ENCODE measurements at regions not wholly inside any gene's neighbourhood (a gene's known extent, or its start where the extent isn't known, plus 50 kb on each side); places are given as distances from the start of the nearest gene placed in this dataset.

DNA sequence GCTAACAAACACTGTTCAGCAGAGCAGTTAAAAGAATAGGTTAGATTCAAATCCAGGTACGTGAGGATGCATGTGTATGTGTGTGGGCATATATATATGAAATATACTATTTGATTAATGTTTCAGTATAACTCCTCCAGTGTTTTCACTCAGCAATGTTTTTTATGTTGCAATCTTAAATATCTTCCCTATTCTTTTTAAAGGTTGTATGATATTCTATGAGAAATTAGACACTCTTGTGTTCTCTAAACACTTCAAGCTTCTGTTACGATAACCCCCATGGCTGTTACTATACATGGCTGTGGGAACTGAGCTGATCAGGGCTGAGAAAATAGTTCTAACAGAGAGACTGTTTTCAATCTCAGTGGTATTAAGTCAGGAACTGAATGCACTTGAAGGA is 421.0 kb downstream of the CBLN4 start:
- TF ChIP-seq, protein P1, sequence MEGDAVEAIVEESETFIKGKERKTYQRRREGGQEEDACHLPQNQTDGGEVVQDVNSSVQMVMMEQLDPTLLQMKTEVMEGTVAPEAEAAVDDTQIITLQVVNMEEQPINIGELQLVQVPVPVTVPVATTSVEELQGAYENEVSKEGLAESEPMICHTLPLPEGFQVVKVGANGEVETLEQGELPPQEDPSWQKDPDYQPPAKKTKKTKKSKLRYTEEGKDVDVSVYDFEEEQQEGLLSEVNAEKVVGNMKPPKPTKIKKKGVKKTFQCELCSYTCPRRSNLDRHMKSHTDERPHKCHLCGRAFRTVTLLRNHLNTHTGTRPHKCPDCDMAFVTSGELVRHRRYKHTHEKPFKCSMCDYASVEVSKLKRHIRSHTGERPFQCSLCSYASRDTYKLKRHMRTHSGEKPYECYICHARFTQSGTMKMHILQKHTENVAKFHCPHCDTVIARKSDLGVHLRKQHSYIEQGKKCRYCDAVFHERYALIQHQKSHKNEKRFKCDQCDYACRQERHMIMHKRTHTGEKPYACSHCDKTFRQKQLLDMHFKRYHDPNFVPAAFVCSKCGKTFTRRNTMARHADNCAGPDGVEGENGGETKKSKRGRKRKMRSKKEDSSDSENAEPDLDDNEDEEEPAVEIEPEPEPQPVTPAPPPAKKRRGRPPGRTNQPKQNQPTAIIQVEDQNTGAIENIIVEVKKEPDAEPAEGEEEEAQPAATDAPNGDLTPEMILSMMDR (conservative IDR thresholded peaks at IDR 0.05) = no peak
- no peak for TF ChIP-seq ZFX (IDR thresholded peaks at IDR 0.05)
